GM12878 (cell line): ENCODE measurements at regions not wholly inside any gene's neighbourhood (a gene's known extent, or its start where the extent isn't known, plus 50 kb on each side); places are given as distances from the start of the nearest gene placed in this dataset.

Experiments used
- ATAC-seq: fragments of 200-7000 bp; cut with Tn5 transposase; 3 replicates; pipeline ENCODE4 v1.9.1; 2020; ENCODE audit warnings: mild to moderate bottlenecking, moderate library complexity
- BruUV-seq: library from RNA; stranded (reverse); fragments of 400-500 nt; replicated peaks from 2 replicates; lab custom pipeline; 2021; lab: Mats Ljungman, UMichigan
- CTCF ChIA-PET: fragments of 300-600 bp; sonication (Branson Sonifier 250); formaldehyde crosslinking; extraction: SDS; loops from one replicate; lab custom pipeline; 2021; ENCODE audit warnings: inconsistent platforms; lab: Yijun Ruan, JAX
- POLR2A ChIA-PET: fragments of 350-600 bp; formaldehyde crosslinking; extraction: SDS; loops from one replicate; lab custom pipeline; 2021; ENCODE audit warnings: inconsistent platforms; lab: Charles Lee
- RAD21 ChIA-PET: fragments of 300-600 bp; sonication (Branson Sonifier 250); formaldehyde crosslinking; loops from one replicate; lab custom pipeline; 2023; ENCODE audit warnings: antibody characterized with exemption; ENCODE audit not compliant: unreplicated experiment; lab: Charles Lee
- SMC1A ChIA-PET: fragments of 300-600 bp; sonication (Branson Sonifier 250); formaldehyde crosslinking; loops from one replicate; lab custom pipeline; 2023; ENCODE audit not compliant: unreplicated experiment, uncharacterized antibody; lab: Charles Lee
- DNase-seq: peaks from one replicate; pipeline ENCODE4 v3.0.0-alpha.2; 2011; ENCODE audit warnings: low read depth, low spot score
- FAIRE-seq: peaks from 3 replicates; lab custom pipeline; 2011; peaks lifted over from hg19 to GRCh38; lab: Jason Lieb, UNC
- H2AFZ ChIP-seq: 2 replicates; pipeline ENCODE4 v1.6.0; 2011; ENCODE audit warnings: low read depth, low read length, control low read depth; ENCODE audit not compliant: control insufficient read depth
- H3K27ac ChIP-seq: 2 replicates; pipeline ENCODE4 v1.5.1; 2011; ENCODE audit warnings: control low read depth; ENCODE audit not compliant: control insufficient read depth, insufficient read depth
- H3K27me3 ChIP-seq, 2 experiments: replicated peaks in 1 of 2; 2 replicates each; pipeline versions ENCODE4 v1.6.0 to v1.6.1; 2011; ENCODE audit warnings: low read length in 1 of 2; ENCODE audit not compliant: control insufficient read depth in 2 of 2, insufficient read depth in 2 of 2
- H3K36me3 ChIP-seq, 2 experiments: 2 replicates each; pipeline ENCODE4 v1.5.1; 2011; ENCODE audit warnings: low read length in 1 of 2; ENCODE audit not compliant: control insufficient read depth in 2 of 2, insufficient read depth in 2 of 2
- H3K4me1 ChIP-seq: 2 replicates; pipeline ENCODE4 v1.6.1; 2011; ENCODE audit warnings: mild to moderate bottlenecking, low read length, moderate library complexity, mixed read lengths; ENCODE audit not compliant: control insufficient read depth, insufficient read depth
- H3K4me2 ChIP-seq: 2 replicates; pipeline ENCODE4 v1.6.0; 2011; ENCODE audit warnings: control low read depth; ENCODE audit not compliant: control insufficient read depth, insufficient read depth
- H3K4me3 ChIP-seq: fragments of 200-600 bp; sonication (generic); 2 replicates; pipeline ENCODE4 v1.5.1; 2016
- H3K79me2 ChIP-seq: 2 replicates; pipeline ENCODE4 v1.6.0; 2011; ENCODE audit warnings: low read length; ENCODE audit not compliant: control insufficient read depth, insufficient read depth
- H3K9ac ChIP-seq: 2 replicates; pipeline ENCODE4 v1.8.0; 2011; ENCODE audit warnings: low read length, control low read depth, mixed read lengths; ENCODE audit not compliant: control insufficient read depth, insufficient read depth
- H3K9me3 ChIP-seq: replicated peaks from 3 replicates; pipeline ENCODE4 v1.5.1; 2011; ENCODE audit warnings: mild to moderate bottlenecking, low read length; ENCODE audit not compliant: control insufficient read depth, insufficient read depth
- H4K20me1 ChIP-seq: 2 replicates; pipeline ENCODE4 v1.6.0; 2011; ENCODE audit not compliant: control insufficient read depth, insufficient read depth
- MTA2 ChIP-seq: fragments of 450-650 bp; IDR thresholded peaks from 2 replicates; pipeline ENCODE4 v1.6.1; 2016; ENCODE audit warnings: low read depth, mild to moderate bottlenecking, moderate library complexity
- ZBED1 ChIP-seq: IDR thresholded peaks from 2 replicates; pipeline ENCODE4 v1.6.1; 2016; ENCODE audit warnings: borderline replicate concordance
- ZZZ3 ChIP-seq: IDR thresholded peaks from 2 replicates; pipeline ENCODE4 v1.6.1; 2011; ENCODE audit warnings: low read depth; ENCODE audit not compliant: control insufficient read depth, insufficient read length
- WGBS: methylation state at CpG from one replicate; pipeline ENCODE4 v1.1.6; 2016; ENCODE audit warnings: low lambda C conversion rate; ENCODE audit not compliant: insufficient replicate concordance, insufficient coverage; ENCODE audit errors: missing lambda C conversion rate; 5-methylcytosine and 5-hydroxymethylcytosine counted together
- in situ Hi-C: fragments of 300-500 bp; cut with MboI; formaldehyde crosslinking; loops from 9 replicates; pipeline ENCODE4 v1.14.3; 2018; ENCODE audit warnings: mixed read lengths
- intact Hi-C: fragments of 100-400 bp; cut with micrococcal nuclease; formaldehyde crosslinking; loops from one replicate; pipeline ENCODE4 v1.14.2; 2022; ENCODE audit not compliant: unreplicated experiment
- TF ChIP-seq, protein P1 (sequence below): IDR thresholded peaks from 2 replicates; pipeline ENCODE4 v1.6.1; 2011; ENCODE audit warnings: low read depth, mild to moderate bottlenecking, low read length, moderate library complexity, borderline replicate concordance; ENCODE audit errors: extremely low read depth
- TF ChIP-seq, protein P2 (sequence below): IDR thresholded peaks from 2 replicates; pipeline ENCODE4 v1.6.1; 2012; ENCODE audit warnings: low read length, inconsistent platforms

- Histone ChIP-seq H3K4me2 (no peak overlapping the region), H4K20me1 (no peaks in the 10 kb centered on the region), H3K9me3 (no peaks in the 10 kb centered on the region), H3K27ac (no peak overlapping the region), H2AFZ (no peak overlapping the region), H3K79me2 (no peaks in the 10 kb centered on the region), H3K36me3 (no peaks in the 10 kb centered on the region), H3K9ac (no peak overlapping the region), H3K4me1 (no peaks in the 10 kb centered on the region), H3K27me3 (no peaks in the 10 kb centered on the region), H3K4me3 (no peak overlapping the region)
- in situ Hi-C loops (no loop called here), intact Hi-C loops (no loop called here)
- FAIRE-seq (no peak), DNase-seq (no peak), ATAC-seq (no peak)
- CTCF ChIA-PET: interaction anchor here (1.0 kb wide), 1 partner anchor 9 kb away, joined by 3 read pairs; no protein-coding TSS in a partner anchor
- TF ChIP-seq ZBED1 (no peak), ZZZ3 (no peak), MTA2 (no peak)
- TF ChIP-seq, protein P1, sequence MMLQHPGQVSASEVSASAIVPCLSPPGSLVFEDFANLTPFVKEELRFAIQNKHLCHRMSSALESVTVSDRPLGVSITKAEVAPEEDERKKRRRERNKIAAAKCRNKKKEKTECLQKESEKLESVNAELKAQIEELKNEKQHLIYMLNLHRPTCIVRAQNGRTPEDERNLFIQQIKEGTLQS: no peak
- TF ChIP-seq, protein P2, sequence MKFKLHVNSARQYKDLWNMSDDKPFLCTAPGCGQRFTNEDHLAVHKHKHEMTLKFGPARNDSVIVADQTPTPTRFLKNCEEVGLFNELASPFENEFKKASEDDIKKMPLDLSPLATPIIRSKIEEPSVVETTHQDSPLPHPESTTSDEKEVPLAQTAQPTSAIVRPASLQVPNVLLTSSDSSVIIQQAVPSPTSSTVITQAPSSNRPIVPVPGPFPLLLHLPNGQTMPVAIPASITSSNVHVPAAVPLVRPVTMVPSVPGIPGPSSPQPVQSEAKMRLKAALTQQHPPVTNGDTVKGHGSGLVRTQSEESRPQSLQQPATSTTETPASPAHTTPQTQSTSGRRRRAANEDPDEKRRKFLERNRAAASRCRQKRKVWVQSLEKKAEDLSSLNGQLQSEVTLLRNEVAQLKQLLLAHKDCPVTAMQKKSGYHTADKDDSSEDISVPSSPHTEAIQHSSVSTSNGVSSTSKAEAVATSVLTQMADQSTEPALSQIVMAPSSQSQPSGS: no peak
- SMC1A ChIA-PET: interaction anchor here (0.8 to 4.4 kb wide), 2 partner anchors 9 to 10 kb away, joined by 3 to 24 read pairs; no protein-coding TSS in a partner anchor
- POLR2A ChIA-PET: no interaction called here
- BruUV-seq: no TSS peak
- WGBS: 71% methylated on average over 8 of the region's 8 CpGs
- RAD21 ChIA-PET: interaction anchor here (1.0 kb wide), 1 partner anchor 9 kb away, joined by 3 read pairs; no protein-coding TSS in a partner anchor
Measured at GRCh38 chr16:48445782-48446533, 60.7 kb upstream of the SIAH1 start.
